B cell (primary cell): ENCODE measurements at regions not wholly inside any gene's neighbourhood (a gene's known extent, or its start where the extent isn't known, plus 50 kb on each side); places are given as distances from the start of the nearest gene placed in this dataset.

ENCODE experiments used
- ATAC-seq: fragments of 200-7000 bp; cut with Tn5 transposase; one replicate; pipeline ENCODE4 v1.10.0; 2021; ENCODE audit warnings: low read depth, mild to moderate bottlenecking, moderate number of reproducible peaks, moderate library complexity
- CTCF ChIA-PET: fragments of 350-600 bp; sonication (Branson Sonifier 250); formaldehyde crosslinking; loops from one replicate; lab custom pipeline; 2021; ENCODE audit warnings: antibody characterized with exemption, inconsistent platforms; lab: Charles Lee
- POLR2A ChIA-PET: fragments of 350-600 bp; sonication (Branson Sonifier 250); formaldehyde crosslinking; loops from one replicate; lab custom pipeline; 2021; ENCODE audit warnings: antibody characterized with exemption; lab: Charles Lee
- DNase-seq: peaks from one replicate; pipeline ENCODE4 v3.0.0; 2013
- H2AFZ ChIP-seq: 2 replicates; pipeline ENCODE4 v1.6.1; 2012; ENCODE audit warnings: mild to moderate bottlenecking, low read depth, low read length; ENCODE audit not compliant: insufficient read depth, poor library complexity, severe bottlenecking
- H3K27ac ChIP-seq, 2 donors: 1 replicate in 1 of 2; 2 replicates in 1 of 2; pipeline ENCODE4 v1.5.1; 2012 to 2013; ENCODE audit warnings: low read length in 2 of 2, mild to moderate bottlenecking in 2 of 2, moderate library complexity in 1 of 2
- H3K27me3 ChIP-seq, 4 experiments: fragments of 200-600 bp in 1 of 4; sonication (generic) in 1 of 4; replicated peaks in 1 of 4; 1 replicate in 2 of 4; 2 replicates in 2 of 4; pipeline versions ENCODE4 v1.6.1 to v1.7.0; 2013 to 2016; ENCODE audit warnings: low read length in 3 of 4, mild to moderate bottlenecking in 2 of 4, mixed read lengths in 1 of 4, moderate library complexity in 1 of 4; ENCODE audit not compliant: insufficient read depth in 4 of 4, control insufficient read depth in 3 of 4; ENCODE audit errors: control extremely low read depth in 1 of 4
- H3K36me3 ChIP-seq, 2 experiments: replicated peaks in 1 of 2; 1 replicate in 1 of 2; 2 replicates in 1 of 2; pipeline versions ENCODE4 v1.6.1 to v1.7.1; 2013; ENCODE audit warnings: low read length in 1 of 2; ENCODE audit not compliant: insufficient read depth in 2 of 2, control insufficient read depth in 1 of 2; ENCODE audit errors: control extremely low read depth in 1 of 2, extremely low read depth in 1 of 2
- H3K4me1 ChIP-seq, 2 donors: fragments of 200-600 bp in 1 of 2; sonication (generic) in 1 of 2; 1 replicate in 1 of 2; 2 replicates in 1 of 2; pipeline versions ENCODE4 v1.5.1 to v1.6.1; 2013 to 2017; ENCODE audit warnings: low read length in 2 of 2; ENCODE audit not compliant: control insufficient read depth in 2 of 2, insufficient read depth in 2 of 2
- H3K4me2 ChIP-seq: replicated peaks from 2 replicates; pipeline ENCODE3; 2012; ENCODE audit warnings: mild to moderate bottlenecking, low read depth, low read length; ENCODE audit not compliant: poor library complexity, severe bottlenecking
- H3K4me3 ChIP-seq, 5 experiments: fragments of 200-600 bp in 1 of 5; sonication (generic) in 1 of 5; 1 replicate in 3 of 5; 2 replicates in 2 of 5; pipeline versions ENCODE4 v1.5.1 to v1.7.0; 2011 to 2016; ENCODE audit warnings: low read length in 4 of 5, mild to moderate bottlenecking in 4 of 5, low read depth in 2 of 5, control low read depth in 1 of 5, moderate library complexity in 1 of 5; ENCODE audit not compliant: insufficient read depth in 1 of 5; ENCODE audit errors: control extremely low read depth in 1 of 5, extremely low read depth in 1 of 5
- H3K79me2 ChIP-seq: fragments of 200-600 bp; sonication (generic); one replicate; pipeline ENCODE4 v1.6.0; 2016; ENCODE audit warnings: low read length; ENCODE audit not compliant: control insufficient read depth, insufficient read depth
- H3K9ac ChIP-seq: fragments of 200-600 bp; sonication (generic); 2 replicates; pipeline ENCODE4 v1.6.1; 2017; ENCODE audit warnings: mild to moderate bottlenecking, low read length, moderate library complexity
- H3K9me3 ChIP-seq, 3 donors: one replicate each; pipeline versions ENCODE4 v1.6.1 to v1.7.1; 2013; ENCODE audit warnings: low read length in 2 of 3; ENCODE audit not compliant: control insufficient read depth in 2 of 3, insufficient read depth in 1 of 3; ENCODE audit errors: control extremely low read depth in 1 of 3
- H4K20me1 ChIP-seq: 2 replicates; pipeline ENCODE4 v1.6.0; 2012; ENCODE audit warnings: mild to moderate bottlenecking, low read length; ENCODE audit not compliant: insufficient read depth, control insufficient read depth, poor library complexity, severe bottlenecking
- H3K27ac Mint-ChIP-seq: one replicate; pipeline ENCODE4 v1.8.0; 2021; ENCODE audit warnings: mixed read lengths
- H3K27me3 Mint-ChIP-seq: one replicate; pipeline ENCODE4 v1.8.0; 2021; ENCODE audit warnings: mixed read lengths
- H3K4me1 Mint-ChIP-seq: one replicate; pipeline ENCODE4 v1.8.0; 2021; ENCODE audit warnings: mixed read lengths
- H3K4me3 Mint-ChIP-seq: one replicate; pipeline ENCODE4 v1.8.0; 2021; ENCODE audit warnings: mixed read lengths
- H3K9me3 Mint-ChIP-seq: one replicate; pipeline ENCODE4 v1.8.0; 2022; ENCODE audit warnings: mixed read lengths; ENCODE audit not compliant: insufficient read depth
- CTCF ChIP-seq: fragments of 200-600 bp; IDR thresholded peaks from one replicate; pipeline ENCODE4 v1.8.0; 2022; ENCODE audit warnings: antibody characterized with exemption, mild to moderate bottlenecking
- EZH2 ChIP-seq: IDR thresholded peaks from 2 replicates; pipeline ENCODE4 v1.6.1; 2012; ENCODE audit warnings: borderline replicate concordance, low read depth, mild to moderate bottlenecking, moderate library complexity, low read length; ENCODE audit not compliant: insufficient read depth, poor library complexity, severe bottlenecking
- WGBS: methylation state at CpG from one replicate; pipeline ENCODE4 v1.1.5; 2013; ENCODE audit warnings: missing lambda C conversion rate; ENCODE audit not compliant: insufficient coverage; 5-methylcytosine and 5-hydroxymethylcytosine counted together
- intact Hi-C: fragments of 100-400 bp; cut with micrococcal nuclease; formaldehyde crosslinking; loops from one replicate; pipeline ENCODE4 v1.10.0; 2022

GRCh38 chr7:63093481-63093880 lies 905.2 kb upstream of the ZNF722 start:
- Histone ChIP-seq H3K27ac (no peak overlapping the region), H2AFZ (no peak overlapping the region), H3K9me3 (peaks cover 0 to 34% (median 11%) of the 10 kb centered on the region in 3 donors), H3K36me3 (no peaks in the 10 kb centered on the region), H3K79me2 (no peaks in the 10 kb centered on the region), H3K9ac (no peak overlapping the region), H3K4me2 (no peak overlapping the region), H3K4me1 (no peaks in the 10 kb centered on the region), H4K20me1 (no peaks in the 10 kb centered on the region), H3K4me3 (no peak overlapping the region), H3K27me3 (no peaks in the 10 kb centered on the region)
- Mint-ChIP-seq H3K4me1 (no peaks in the 10 kb centered on the region), H3K27ac (no peak overlapping the region), H3K27me3 (no peaks in the 10 kb centered on the region), H3K4me3 (no peak overlapping the region), H3K9me3 (peaks cover 6% of the 10 kb centered on the region)
- no peak for DNase-seq
- ATAC-seq: no peak
- intact Hi-C loops: no loop called here
- WGBS: 100% methylated on average over 1 of the region's 1 CpG
- no peak for TF ChIP-seq CTCF
- TF ChIP-seq EZH2: no peak
- ChIA-PET POLR2A (no interaction called here), CTCF (no interaction called here)

GRCh38 chr7:63096141-63096540 lies 902.5 kb upstream of the ZNF722 start:
- Histone ChIP-seq H3K9me3 (peaks cover 0 to 50% (median 0%) of the 10 kb centered on the region in 3 donors), H4K20me1 (no peaks in the 10 kb centered on the region), H3K36me3 (no peaks in the 10 kb centered on the region), H3K4me3 (no peak overlapping the region), H3K4me1 (no peaks in the 10 kb centered on the region), H3K9ac (no peak overlapping the region), H3K27ac (no peak overlapping the region), H2AFZ (no peak overlapping the region), H3K27me3 (no peaks in the 10 kb centered on the region), H3K4me2 (no peak overlapping the region), H3K79me2 (no peaks in the 10 kb centered on the region)
- Mint-ChIP-seq H3K27me3 (no peaks in the 10 kb centered on the region), H3K4me3 (no peak overlapping the region), H3K9me3 (peaks cover 6% of the 10 kb centered on the region), H3K4me1 (no peaks in the 10 kb centered on the region), H3K27ac (no peak overlapping the region)
- 68% methylated on average over 3 of the region's 3 CpGs for WGBS
- ChIA-PET CTCF (no interaction called here), POLR2A (no interaction called here)
- ATAC-seq (no peak), DNase-seq (no peak)
- TF ChIP-seq CTCF (no peak), EZH2 (no peak)
- intact Hi-C loops: no loop called here
